ENCODE measurements at regions not wholly inside any gene's neighbourhood (a gene's known extent, or its start where the extent isn't known, plus 50 kb on each side); places are given as distances from the start of the nearest gene placed in this dataset.

DNA sequence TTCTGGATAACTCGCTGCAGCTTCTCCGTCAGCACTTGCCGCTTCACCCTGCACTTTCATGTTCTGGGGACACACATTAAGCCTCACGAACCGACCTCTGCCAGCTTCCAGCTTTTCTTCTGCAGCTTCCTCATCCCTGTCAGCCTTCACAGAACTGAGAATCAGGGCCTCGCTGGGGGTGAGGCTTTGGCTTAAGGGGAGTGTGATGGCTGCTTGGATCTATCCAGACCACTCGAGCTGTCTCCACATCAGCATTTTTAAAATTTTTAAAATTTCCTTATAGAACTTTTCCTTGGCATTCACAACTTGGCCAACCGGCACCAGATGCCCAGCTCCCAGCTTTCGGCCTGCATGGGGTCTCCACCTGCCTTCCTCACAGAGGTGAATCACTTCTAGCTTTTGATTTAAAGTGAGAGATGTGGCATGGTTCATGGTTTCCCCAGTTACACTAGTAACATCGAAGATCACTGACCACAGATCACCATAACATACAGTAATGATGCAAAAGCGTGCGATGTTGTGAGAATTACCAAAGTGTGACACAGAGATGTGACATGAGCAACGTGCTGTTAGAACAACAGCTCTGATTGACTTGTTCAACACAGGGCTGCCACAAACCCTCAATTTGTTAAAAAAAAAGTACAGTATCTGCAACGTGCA is 139.1 kb upstream of the C14orf180 start:
- Histone ChIP-seq H3K9me3 (no peaks in the 10 kb centered on the region), H3K27ac (no peak overlapping the region), H3K4me3 (no peak overlapping the region), H3K36me3 (no peaks in the 10 kb centered on the region), H3K4me1 (no peaks in the 10 kb centered on the region), H3K27me3 (no peaks in the 10 kb centered on the region)
- intact Hi-C loops (cut with DNase I; ENCODE audit: low total_unique reads) = no loop called here
- peak in 1 of 2 donors; percentile 9 for DNase-seq (ENCODE audit: low spot score in 2 of 2)
- TF ChIP-seq, protein P1, sequence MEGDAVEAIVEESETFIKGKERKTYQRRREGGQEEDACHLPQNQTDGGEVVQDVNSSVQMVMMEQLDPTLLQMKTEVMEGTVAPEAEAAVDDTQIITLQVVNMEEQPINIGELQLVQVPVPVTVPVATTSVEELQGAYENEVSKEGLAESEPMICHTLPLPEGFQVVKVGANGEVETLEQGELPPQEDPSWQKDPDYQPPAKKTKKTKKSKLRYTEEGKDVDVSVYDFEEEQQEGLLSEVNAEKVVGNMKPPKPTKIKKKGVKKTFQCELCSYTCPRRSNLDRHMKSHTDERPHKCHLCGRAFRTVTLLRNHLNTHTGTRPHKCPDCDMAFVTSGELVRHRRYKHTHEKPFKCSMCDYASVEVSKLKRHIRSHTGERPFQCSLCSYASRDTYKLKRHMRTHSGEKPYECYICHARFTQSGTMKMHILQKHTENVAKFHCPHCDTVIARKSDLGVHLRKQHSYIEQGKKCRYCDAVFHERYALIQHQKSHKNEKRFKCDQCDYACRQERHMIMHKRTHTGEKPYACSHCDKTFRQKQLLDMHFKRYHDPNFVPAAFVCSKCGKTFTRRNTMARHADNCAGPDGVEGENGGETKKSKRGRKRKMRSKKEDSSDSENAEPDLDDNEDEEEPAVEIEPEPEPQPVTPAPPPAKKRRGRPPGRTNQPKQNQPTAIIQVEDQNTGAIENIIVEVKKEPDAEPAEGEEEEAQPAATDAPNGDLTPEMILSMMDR (IDR thresholded peaks at IDR 0.05) = no peak
- TF ChIP-seq POLR2A (IDR thresholded peaks at IDR 0.05) = no peak
- TF ChIP-seq POLR2AphosphoS5 (IDR thresholded peaks at IDR 0.05) = no peak

DNA sequence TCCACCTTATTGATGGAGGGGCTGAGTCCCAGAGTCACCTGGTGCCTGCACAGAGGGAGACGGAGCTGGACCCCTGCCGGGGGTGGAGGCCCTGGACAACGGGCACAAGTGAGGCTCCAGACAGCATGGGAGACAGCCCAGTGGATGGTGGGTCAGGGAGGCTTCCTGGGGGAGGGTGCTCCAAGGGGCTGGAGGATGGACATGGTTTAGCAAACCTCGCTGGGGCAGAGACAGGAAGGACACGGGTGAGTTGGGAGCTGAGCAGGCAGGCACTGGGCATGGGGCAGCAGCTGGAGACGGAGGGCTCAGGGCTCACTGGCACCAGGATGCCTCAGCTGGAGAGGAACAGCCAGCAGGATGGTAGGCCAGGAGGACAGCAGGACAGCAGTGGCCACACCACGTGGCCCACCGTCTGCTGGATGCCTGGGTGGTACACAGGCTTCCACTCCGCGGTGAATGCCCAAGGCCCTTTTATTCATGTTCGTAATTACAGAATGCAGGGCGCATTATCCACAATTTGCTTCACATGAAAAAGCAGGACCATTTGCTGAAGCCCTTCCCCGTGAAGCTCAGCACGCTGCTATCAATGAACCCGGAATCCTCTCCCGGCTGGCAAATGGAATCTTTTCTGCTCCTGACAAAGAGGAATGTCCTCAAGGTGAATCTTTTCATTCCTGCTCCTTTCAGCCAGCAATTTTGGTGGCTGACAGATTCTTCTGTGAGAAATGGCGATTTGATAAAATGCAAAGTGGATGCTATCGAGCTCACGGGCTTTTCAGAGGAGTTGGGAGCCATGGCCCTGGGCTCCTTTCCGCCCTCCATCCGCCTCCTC is 138.1 kb upstream of the C14orf180 start:
- Histone ChIP-seq H3K36me3 (no peaks in the 10 kb centered on the region), H3K9me3 (no peaks in the 10 kb centered on the region), H3K27me3 (peaks cover 0 to 11% of the 10 kb centered on the region in 2 donors), H3K4me1 (no peaks in the 10 kb centered on the region), H3K27ac (no peak overlapping the region), H3K4me3 (no peak overlapping the region)
- DNase-seq (ENCODE audit: low spot score in 2 of 2) = peak; percentile 13 to 42
- TF ChIP-seq, protein P1 (IDR thresholded peaks at IDR 0.05) = no peak
- TF ChIP-seq POLR2AphosphoS5 (IDR thresholded peaks at IDR 0.05) = no peak
- TF ChIP-seq POLR2A (IDR thresholded peaks at IDR 0.05) = no peak
- intact Hi-C loops (cut with DNase I; ENCODE audit: low total_unique reads) = no loop called here

DNA sequence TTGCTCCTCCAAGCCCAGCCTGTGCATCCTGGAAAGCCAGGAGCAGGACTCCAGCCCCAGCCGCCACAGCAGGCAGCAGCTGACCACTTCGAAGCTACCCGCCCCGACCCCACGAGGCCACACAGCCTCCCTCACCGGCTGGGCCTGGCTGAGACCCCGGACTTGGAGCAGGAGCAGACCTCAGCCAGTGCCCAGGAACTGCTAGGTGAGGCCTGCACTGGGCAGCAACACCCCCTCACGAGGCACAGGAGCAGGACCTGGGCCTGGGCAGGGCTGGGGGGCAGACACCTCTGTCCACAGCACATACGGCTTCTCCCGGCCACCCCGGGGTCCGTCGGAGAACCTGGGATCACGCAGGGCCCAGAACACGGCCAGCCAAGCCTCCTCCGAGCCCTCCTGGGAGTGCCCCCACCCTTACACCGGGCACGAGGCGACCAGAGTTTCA is 137.4 kb upstream of the C14orf180 start:
- intact Hi-C loops (cut with DNase I; ENCODE audit: low total_unique reads) = no loop called here
- no peaks in the 10 kb centered on the region for H3K36me3 ChIP-seq
- H3K4me1 ChIP-seq = no peaks in the 10 kb centered on the region
- H3K27me3 ChIP-seq = peaks cover 0 to 17% of the 10 kb centered on the region in 2 donors
- peak; percentile 6 to 43 for DNase-seq (ENCODE audit: low spot score in 2 of 2)
- TF ChIP-seq POLR2A (IDR thresholded peaks at IDR 0.05) (no peak), POLR2AphosphoS5 (IDR thresholded peaks at IDR 0.05) (no peak)
- TF ChIP-seq, protein P1 (IDR thresholded peaks at IDR 0.05) = no peak
- no peak overlapping the region for H3K27ac ChIP-seq
- H3K9me3 ChIP-seq = no peaks in the 10 kb centered on the region
- no peak overlapping the region for H3K4me3 ChIP-seq

DNA sequence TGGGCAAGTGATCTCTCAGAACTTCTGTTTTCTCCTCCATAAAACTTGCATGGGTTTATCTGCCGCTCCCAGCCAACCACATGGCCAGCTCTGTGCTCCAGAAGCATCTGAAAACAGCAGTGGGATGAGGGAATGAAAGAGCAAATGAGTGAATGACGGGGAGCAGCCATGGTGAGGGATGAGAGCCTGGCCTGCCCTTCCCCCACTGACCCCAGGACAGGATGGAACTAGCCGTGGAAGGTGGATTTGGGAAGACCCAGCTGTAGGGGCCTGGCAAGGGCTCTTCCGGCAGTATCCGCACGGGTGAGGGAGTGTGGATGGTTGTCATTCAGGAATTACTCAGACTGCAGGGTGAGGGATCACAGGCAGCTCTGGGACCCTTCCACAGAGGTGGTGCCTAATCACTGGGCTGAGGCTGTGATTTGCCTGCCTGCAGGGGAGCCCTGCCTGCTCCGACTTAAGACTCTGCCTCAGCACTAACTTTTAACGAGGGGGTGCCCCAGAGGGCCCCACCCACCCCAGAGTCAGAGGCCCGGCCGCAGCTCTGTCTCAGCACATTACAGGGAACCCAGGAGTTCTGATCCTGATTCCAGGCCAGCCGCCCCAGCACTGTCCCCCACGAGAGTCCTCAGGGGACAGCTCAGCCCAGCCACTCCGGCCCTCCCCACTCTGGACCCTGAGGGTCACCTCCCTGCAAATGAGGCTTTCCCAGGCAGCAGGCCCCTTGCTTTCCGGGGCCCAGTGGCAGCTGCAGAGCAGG is 136.8 kb upstream of the C14orf180 start:
- H3K27me3 ChIP-seq = peaks cover 0 to 23% of the 10 kb centered on the region in 2 donors
- H3K27ac ChIP-seq = no peak overlapping the region
- H3K4me1 ChIP-seq = no peaks in the 10 kb centered on the region
- no peaks in the 10 kb centered on the region for H3K36me3 ChIP-seq
- DNase-seq (ENCODE audit: low spot score in 2 of 2) = no peak
- H3K9me3 ChIP-seq = peaks cover 0 to 7% of the 10 kb centered on the region in 2 donors
- no peak overlapping the region for H3K4me3 ChIP-seq
- intact Hi-C loops (cut with DNase I; ENCODE audit: low total_unique reads) = no loop called here
- TF ChIP-seq POLR2A (IDR thresholded peaks at IDR 0.05) (no peak), POLR2AphosphoS5 (IDR thresholded peaks at IDR 0.05) (no peak)
- TF ChIP-seq, protein P1 (IDR thresholded peaks at IDR 0.05) = no peak

Measured in breast epithelium (tissue), 4 donors.